Erythroblast (primary cell): ENCODE measurements at regions not wholly inside any gene's neighbourhood (a gene's known extent, or its start where the extent isn't known, plus 50 kb on each side); places are given as distances from the start of the nearest gene placed in this dataset.

Experiments used
- GATA1 ChIP-seq: IDR thresholded peaks from 2 replicates; pipeline ENCODE4 v1.6.1; 2011; ENCODE audit warnings: low read depth, mild to moderate bottlenecking, control low read depth, low read length, moderate library complexity
- POLR2A ChIP-seq: IDR thresholded peaks from 2 replicates; pipeline ENCODE4 v1.6.1; 2011; ENCODE audit warnings: mild to moderate bottlenecking, low read length

DNA sequence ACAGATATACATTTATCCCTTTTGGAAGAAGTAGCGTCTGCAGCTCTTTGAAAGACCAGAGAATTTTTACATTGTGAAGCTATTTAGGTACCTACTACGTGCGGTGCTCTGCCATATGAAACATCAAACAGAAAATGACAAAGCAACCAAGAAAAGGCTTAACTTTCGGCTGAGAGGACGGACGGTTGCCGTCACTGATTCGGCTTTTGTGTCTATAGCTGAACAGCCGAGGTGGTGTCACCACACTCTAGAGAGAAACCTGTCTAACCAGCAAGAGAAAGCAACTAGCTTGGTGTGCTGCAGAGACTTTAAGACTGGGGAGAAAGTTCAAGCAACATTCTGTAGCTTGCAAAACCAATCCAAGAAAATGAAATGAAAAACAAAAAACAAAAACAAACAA, 145.5 kb downstream of the SHOX start:
- no peak for TF ChIP-seq POLR2A
- TF ChIP-seq GATA1: no peak
